Stimulated activated naive CD4-positive, alpha-beta T cell (primary cell): ENCODE measurements at regions not wholly inside any gene's neighbourhood (a gene's known extent, or its start where the extent isn't known, plus 50 kb on each side); places are given as distances from the start of the nearest gene placed in this dataset.

Experiments used
- DNase-seq, 6 experiments: peaks; one replicate each; lab custom pipeline; 2025; lab: John Stamatoyannopoulos, UW

DNA sequence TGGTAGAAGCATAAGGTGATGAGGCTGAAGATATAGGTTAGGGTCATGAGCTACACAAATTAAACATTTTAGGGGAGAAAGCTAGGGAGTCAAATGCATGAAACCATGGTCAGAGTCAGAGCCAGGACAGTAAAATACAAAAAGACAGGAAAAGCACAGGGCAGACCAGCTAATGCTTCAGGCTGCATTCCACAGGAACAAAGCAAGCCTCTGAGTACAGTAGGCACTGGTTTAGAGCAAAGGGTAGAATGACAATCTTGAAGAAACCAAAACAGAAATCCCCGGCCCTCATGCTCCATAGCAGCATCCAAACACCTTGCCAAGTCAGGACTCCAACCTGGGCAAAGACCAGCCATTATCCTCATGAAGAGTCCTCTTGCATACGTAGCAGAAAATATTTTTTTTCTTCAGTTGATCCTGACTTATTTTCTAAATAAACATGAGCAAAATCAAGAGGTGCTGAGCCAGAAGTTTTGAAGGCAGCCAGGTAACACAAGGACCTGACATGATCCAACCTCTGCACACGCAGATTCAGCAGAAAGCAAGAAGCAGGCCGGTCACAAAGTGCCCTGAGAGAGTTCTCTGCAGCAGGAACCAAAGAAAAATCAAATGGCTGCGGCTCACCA is 273.1 kb downstream of the TTLL7 start:
- DNase-seq = no peak

- DNase-seq = no peak
Measured at GRCh38 chr1:83718338-83718737, 280.6 kb downstream of the TTLL7 start.

- no peak for DNase-seq
Measured at GRCh38 chr1:83717785-83718184, 281.1 kb downstream of the TTLL7 start.

GRCh38 chr1:83716641-83717040 is 282.3 kb downstream of the TTLL7 start:
- no peak for DNase-seq

- no peak for DNase-seq
Measured at GRCh38 chr1:83715550-83715949, 283.4 kb downstream of the TTLL7 start.

- DNase-seq = no peak
Measured at GRCh38 chr1:83709662-83710061, 289.3 kb downstream of the TTLL7 start.

DNA sequence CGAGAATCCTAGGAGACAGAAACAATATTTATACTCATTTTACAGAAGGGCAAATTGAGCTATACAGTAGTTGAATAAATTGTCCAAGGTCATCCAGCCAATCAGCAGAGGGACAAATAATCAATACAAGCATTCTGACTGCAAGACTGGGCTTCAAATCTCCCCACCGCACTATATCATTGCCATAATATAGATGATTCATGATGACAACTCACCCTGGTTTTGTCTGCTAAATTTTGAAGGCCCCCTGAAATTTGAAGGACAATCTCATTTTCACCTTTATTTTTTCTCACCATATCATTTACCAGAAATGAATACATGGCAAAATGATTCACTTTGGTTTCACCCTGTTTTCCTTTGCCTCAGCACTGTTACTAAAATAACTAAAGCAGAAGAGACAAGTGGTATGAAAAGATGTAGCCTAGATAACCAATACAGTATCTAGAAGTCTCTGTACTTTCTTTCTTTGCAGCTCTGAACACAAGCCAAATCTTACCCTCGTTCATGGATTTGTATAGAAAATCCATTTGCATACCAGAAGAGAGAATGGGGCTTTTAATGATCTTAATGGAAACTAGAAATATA is 292.5 kb downstream of the TTLL7 start:
- no peak for DNase-seq

- DNase-seq = no peak
Measured at GRCh38 chr1:83705091-83705490, 293.8 kb downstream of the TTLL7 start.

DNA sequence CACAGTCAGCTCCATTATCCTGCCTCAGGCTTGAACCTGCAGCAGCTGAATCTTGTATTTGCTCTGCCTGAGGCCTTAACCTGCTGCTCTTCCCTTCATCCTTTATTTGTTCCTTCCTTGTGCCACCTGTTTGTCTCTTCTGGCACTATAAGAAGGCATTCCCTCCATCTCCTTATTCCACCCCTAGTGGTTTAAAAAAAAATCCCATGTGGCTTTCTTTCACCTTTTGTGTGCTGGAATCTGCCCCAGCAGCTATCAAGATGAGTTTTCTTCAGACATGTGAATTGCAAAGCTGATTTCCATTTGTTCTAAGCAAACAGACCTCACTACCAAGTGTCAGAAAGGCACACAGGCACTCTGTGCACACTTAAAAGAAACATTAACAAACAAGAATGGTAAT is 294.6 kb downstream of the TTLL7 start:
- DNase-seq = no peak

DNA sequence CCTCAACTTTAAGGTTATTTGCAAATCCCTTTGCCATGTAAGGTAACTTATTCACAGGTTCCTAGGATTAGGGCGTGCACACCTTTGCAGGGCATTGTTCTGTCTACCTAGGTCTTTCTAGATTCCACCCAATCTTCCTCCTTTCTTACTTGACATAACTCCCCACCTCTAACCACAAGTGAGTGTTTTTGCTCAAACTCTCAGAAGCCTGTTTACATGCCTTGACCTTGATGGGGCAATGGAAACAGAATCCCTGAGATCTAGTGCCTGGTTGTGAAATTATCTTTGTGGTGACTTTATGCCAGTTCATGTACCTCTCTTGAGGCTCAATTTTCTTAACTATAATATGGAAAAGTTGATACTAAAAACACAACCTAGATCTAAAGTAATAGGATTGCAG is 296.6 kb downstream of the TTLL7 start:
- no peak for DNase-seq

- DNase-seq = no peak
Measured at GRCh38 chr1:83701355-83701754, 297.6 kb downstream of the TTLL7 start.

DNA sequence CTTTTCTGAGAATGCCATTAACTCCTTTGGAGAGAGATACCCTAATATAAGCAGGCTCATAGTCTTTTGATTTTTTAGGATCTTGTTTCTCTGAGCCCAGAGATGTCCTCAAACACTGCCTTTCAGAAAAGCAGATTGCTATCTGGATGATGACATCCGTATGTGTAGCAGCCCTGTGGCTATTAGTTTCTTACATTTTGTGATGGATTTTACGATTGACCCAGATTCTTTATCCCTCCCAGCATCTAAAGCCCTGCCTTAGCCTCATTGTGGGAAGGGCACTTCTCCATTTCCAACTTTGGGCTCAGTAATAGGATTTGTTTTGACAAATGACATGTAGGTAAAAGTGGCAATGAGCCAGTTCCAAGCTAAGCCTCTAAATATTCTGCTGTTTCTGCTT is 300.3 kb downstream of the TTLL7 start:
- no peak for DNase-seq

DNA sequence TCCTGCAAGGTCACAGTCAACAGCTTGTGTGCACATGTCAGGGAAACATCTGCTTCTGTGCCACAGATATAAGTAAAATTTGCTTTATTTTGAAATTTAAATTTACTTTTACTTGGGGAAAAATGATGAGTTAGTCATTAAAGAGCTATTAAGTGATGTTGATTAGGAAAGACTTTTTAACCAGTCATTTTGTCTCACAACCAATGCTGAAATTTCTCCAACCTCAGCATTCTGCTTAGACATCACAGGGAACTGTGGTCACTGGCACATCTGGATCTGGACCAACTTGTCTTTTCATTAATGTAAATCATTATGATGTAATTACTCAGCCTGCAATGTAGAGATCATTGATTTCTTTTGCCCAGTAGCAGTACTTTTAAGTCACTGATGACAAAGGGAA is 301.0 kb downstream of the TTLL7 start:
- DNase-seq = no peak

DNA sequence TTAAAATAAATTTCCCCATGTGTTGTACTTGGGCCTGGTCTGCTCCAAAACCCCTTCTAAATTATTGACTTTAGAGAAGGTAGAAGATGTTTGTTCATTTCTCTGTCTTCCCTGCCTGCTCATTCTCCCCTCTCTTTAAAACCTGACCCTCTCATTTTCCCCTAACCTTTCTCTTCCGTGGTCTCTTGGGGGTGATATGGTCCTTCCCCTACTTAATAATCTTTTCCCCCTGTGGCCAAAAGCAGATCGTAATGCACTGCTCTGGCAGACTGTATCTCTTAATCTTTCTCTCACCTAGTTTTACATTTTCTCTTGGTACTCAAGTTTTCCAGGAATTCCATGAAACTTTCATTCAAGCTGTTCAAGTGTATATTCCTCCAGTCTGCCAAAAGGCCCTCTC is 301.7 kb downstream of the TTLL7 start:
- no peak for DNase-seq

- DNase-seq = no peak
Measured at GRCh38 chr1:83694449-83694848, 304.5 kb downstream of the TTLL7 start.

- no peak for DNase-seq
Measured at GRCh38 chr1:83693427-83694126, 305.4 kb downstream of the TTLL7 start.

DNA sequence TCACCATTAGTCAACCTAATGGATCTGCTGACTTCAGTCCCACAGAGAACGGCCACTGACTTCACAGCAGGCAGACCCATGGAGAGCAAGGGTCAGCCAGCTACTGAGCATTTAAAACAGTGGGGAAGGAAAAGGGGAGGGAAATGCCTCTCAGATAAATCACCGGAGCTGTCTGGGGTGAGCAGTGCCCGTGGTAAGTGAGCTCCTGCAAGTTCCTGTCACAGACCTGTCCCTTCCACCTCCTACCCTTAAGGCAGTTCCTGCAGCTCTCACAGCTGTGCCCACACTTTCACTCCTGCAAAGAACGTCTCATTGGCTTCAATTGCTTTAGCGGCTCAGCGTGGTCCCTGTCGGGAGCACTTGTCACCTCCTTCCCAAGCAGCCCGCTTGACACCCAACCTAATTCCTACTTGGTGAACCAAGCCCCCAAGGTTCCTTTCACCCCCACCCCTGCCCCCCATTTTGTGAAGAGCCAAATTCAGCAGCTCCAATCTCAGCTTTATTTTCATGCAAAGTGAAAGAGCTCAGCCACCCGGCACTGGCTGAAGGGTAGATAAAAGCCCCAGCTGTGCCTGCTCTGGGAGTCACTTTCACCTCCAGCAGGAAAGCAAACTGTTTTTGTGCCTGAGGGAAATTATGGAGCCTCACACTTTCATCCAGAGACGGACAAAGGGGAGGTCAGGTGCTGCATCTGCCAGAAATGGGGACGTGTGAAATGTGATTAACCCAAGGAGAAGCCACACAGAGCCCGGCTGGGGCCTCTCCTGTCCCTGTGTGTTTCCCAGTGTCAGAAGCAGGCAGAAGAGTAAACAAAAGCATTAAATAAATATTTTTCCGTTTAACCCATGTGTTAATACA is 306.2 kb downstream of the TTLL7 start:
- peak in 3 of 6 experiments; percentile 31 to 43 (median 33) for DNase-seq

DNA sequence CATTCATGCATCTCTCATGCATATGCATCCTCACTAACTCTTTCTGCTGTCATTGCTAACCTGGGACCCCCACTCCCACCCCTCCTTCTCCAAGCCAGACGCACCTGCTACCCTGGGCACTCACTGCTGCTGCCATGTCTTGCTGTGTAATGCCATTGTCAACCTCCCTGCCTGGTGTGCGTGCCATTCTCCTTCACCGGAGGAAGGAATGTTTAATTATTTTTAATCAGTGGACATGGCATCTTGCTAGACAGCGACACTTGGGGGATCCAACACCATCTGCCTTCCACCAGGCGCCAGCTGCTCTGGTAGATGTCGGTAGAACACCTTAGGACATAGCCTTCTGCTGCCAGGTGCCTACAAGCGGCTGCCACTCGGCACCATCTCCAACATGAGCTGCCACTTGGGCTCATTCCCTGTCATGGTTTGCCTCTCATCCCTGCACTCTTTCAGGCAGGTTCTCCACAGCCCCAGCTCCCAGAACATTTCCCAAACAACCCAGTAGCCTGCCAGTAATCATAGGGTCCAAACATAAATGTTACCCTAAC is 306.9 kb downstream of the TTLL7 start:
- no peak for DNase-seq

GRCh38 chr1:83689921-83690868 is 308.7 kb downstream of the TTLL7 start:
- DNase-seq = no peak

- DNase-seq = no peak
Measured at GRCh38 chr1:83682132-83682531, 316.8 kb downstream of the TTLL7 start.

- no peak for DNase-seq
Measured at GRCh38 chr1:83676106-83676505, 322.8 kb downstream of the TTLL7 start.
